VCaP (cell line): ENCODE measurements at regions not wholly inside any gene's neighbourhood (a gene's known extent, or its start where the extent isn't known, plus 50 kb on each side); places are given as distances from the start of the nearest gene placed in this dataset.
A peak's percentile ranks its signal among the peaks of the same experiment; 100 is the strongest.

ENCODE experiments used
- H3K27ac ChIP-seq: fragments of 450-650 bp; 2 replicates; pipeline ENCODE4 v1.5.1; 2017
- TF ChIP-seq, protein P1 (sequence below): fragments of 450-650 bp; conservative IDR thresholded peaks from 2 replicates; pipeline ENCODE4 v1.5.1; 2017; ENCODE audit warnings: mild to moderate bottlenecking, moderate library complexity

DNA sequence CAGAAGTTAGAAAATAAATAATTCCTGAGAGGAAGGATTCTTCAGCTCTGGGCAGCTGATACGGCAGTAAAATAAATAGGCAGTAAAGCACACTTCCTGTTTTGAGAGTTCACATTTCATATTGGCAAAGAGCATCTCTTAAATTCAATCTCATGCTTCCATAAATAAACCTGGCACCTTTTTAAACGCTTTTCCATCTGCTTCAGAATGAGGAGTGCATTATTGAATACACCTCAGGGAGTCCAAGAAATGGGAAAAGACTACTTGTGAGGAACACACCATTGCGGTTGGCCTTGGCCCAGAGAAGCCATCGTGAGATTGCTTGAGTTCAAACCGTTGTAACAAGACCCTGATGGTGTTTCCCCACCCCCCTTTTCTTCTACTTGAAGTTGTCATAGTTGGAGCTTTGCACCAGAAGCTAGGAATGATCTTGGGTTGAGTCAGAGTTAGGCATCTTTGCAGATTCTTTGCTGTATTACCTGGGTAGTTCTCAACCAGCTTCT, 123.9 kb downstream of the RDH14 start:
- H3K27ac ChIP-seq: peak overlapping the region; percentile 71
- TF ChIP-seq, protein P1, sequence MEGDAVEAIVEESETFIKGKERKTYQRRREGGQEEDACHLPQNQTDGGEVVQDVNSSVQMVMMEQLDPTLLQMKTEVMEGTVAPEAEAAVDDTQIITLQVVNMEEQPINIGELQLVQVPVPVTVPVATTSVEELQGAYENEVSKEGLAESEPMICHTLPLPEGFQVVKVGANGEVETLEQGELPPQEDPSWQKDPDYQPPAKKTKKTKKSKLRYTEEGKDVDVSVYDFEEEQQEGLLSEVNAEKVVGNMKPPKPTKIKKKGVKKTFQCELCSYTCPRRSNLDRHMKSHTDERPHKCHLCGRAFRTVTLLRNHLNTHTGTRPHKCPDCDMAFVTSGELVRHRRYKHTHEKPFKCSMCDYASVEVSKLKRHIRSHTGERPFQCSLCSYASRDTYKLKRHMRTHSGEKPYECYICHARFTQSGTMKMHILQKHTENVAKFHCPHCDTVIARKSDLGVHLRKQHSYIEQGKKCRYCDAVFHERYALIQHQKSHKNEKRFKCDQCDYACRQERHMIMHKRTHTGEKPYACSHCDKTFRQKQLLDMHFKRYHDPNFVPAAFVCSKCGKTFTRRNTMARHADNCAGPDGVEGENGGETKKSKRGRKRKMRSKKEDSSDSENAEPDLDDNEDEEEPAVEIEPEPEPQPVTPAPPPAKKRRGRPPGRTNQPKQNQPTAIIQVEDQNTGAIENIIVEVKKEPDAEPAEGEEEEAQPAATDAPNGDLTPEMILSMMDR: no peak

DNA sequence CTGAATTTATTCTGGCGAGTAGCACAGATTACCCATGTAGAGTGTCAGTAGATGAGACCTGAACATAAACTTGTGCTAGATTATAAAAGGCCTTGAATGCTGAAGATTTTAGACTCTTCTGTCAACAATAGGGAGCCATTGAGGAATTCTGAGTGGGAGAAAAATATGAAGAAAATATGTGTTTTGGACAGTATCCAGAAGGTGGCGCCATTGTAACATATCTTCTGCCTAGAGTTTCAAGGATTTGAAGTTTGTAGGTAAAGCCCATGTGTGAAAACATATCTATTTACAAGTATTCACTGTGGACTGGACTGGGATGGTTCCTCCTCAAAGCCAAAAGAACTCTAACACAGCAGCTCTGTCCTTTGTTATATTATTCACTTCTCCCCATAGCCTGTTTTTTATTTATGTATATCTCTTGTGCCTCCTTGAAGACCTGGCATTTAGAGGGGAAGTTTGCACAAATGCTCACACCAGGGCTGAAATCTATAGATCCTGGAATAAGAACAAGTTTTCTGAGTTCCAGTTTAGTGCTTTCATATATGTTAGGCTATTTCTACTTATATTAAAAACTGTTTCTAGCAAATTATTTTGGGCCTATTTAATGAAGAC, 124.9 kb downstream of the RDH14 start:
- TF ChIP-seq, protein P1: peak; percentile 76
- H3K27ac ChIP-seq: peak overlapping the region; percentile 71

DNA sequence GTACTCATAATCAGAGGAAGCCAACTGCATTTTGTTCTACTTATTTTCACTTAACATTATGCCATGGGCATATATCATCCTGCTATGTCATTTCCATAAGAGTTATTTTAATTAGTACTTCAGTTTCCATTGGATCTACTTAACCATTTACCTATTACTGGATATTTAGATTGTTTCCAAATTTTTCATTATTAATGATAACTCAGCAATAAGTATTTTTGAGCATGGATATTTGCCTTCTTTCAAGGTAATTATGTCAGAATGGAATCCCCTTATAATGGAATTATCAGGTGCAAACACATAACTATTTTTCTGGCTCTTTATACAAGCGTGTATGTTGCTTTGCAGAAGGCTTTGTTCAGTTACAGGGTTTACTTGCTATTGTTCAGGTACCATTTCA, 126.6 kb downstream of the RDH14 start:
- H3K27ac ChIP-seq: no peak overlapping the region
- TF ChIP-seq, protein P1: no peak

DNA sequence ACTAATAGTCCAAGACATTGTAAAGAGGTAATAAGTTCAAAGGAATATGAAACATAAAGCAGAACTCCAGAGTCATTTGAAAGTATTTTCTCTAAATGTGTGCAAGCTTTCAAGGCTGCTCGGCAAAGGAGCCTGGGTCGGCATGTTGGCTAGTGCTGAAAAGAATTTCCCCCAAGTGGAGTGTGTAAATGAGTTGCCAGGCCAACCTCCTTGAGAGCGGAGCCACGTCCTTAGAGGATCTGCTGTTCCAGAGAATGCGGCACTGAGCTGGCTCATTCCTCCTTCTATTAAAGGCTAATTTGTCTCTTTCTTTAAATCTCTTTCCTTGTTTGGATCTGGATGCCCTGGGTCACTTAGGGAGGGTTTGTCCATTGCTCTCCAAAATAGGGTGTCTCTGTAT, 127.5 kb downstream of the RDH14 start:
- no peak overlapping the region for H3K27ac ChIP-seq
- TF ChIP-seq, protein P1: no peak

DNA sequence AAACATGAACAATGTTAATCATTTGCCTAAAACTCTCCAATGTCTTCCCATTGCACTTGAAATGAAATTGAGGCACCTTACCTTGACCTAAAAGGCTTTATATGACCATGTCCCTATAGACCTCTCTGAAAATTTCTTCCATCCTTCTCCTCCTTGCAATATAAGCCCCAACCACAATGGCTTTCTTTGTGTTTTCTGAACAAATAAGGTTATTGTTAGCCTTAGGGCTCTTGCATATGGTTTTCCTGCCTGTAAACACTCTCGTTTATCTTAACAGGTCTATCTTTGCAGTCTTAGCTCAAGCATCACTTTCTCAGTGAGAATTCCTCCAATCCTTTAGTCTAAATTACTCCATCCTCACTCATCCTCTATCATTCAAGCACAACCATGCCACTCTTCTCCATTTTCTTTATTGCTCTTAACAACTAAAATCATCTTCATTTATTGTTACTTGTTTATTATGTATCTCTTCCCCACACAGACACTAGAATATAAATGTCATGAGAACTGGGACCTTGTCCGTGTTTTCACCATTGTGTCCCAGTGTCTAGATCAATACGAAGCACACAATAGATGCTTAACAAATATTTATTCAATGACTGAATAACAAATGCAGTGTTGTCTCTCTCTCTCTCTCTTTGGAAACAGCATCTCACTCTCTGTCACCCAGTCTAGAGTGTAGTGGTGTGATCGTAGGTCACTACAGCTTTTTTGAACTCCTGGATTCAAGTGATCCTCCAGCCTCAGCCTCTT, 129.3 kb downstream of the RDH14 start:
- TF ChIP-seq, protein P1: no peak
- no peak overlapping the region for H3K27ac ChIP-seq

DNA sequence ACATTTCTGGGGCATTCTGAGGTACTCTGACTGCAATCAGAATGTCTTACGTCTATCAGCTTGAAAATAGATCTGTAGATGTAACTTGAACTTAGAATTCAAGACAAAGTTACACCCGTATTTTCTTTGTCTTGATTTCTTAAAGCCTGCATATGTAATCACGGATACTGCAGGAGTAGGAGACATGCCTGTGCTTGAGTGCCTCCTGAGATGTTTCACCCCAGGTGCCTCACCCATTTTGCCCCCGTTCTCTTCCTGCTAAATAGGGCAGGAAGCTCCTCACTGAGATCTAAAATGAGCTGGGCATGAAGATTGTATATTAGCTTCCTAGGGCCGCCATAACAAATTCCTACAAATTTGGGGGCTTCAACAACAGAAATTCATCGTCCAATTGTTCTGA, 131.9 kb downstream of the RDH14 start:
- TF ChIP-seq, protein P1: no peak
- no peak overlapping the region for H3K27ac ChIP-seq

DNA sequence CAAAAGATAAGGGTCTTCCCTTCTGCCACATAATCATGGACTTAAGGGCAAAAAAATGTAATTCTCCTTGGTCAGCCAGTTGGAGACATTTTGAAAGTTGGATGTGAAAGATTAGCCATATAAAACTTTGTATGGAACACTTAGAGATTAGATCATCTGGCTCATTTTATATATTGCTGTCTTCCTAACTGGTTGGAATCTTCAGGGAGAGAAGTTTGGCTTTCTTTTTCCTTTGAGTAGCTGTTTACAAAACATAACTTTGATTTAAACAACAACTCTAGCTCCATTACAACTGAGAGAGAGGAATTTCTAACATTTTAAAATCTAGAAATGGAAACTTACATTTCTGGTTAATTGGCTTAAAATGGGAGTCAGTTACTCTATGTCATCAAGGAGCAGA, 132.7 kb downstream of the RDH14 start:
- TF ChIP-seq, protein P1: no peak

More for the DNA sequence above, 132.7 kb downstream of the RDH14 start:
- no peak overlapping the region for H3K27ac ChIP-seq
